GM18909 (cell line): ENCODE measurements at regions not wholly inside any gene's neighbourhood (a gene's known extent, or its start where the extent isn't known, plus 50 kb on each side); places are given as distances from the start of the nearest gene placed in this dataset.
"Not testable (repeated sequence)": the region's sequence is repeated elsewhere in the genome, so short reads cannot be mapped to it uniquely, and the experiment has no call there.

Source experiments
- ATAC-seq: cut with Tn5 transposase; IDR thresholded peaks from one replicate; pipeline ENCODE4 v1.9.1; 2021; ENCODE audit warnings: mild to moderate bottlenecking; ENCODE audit not compliant: unreplicated experiment, poor library complexity

DNA sequence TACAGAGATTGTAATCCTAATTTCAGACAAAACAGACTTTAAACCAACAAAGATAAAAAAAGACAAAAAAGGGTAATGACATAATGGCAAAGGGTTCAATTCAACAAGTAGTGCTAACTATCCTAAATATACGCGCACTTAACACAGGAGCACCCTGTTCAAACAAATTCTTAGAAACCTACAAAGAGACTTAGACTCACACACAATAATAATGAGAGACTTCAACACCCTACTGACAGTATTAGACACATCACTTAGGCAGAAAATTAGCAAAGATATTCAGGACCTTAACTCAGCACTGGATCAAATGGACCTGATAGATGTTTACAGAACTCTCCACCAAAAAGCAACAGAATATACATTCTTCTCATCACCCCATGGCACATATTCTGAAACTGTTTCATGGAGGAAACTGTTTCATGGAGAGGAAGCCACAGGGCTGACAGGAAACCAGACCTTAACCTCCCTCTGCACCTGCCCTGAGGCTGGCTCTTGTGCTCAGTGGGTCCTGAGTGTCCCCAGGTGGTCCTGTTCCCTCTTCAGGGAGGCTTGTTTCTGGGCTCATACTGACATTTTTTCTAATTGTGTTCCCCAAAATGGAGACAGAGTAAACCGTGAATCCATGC lies 54.7 kb downstream of the OR4M2 start:
- ATAC-seq: peak; percentile 70

GRCh38 chr15:22137572-22137971 lies 57.2 kb downstream of the OR4M2 start:
- ATAC-seq: not testable (repeated sequence)

GRCh38 chr15:22141106-22141505 lies 60.8 kb downstream of the OR4M2 start:
- not testable (repeated sequence) for ATAC-seq

GRCh38 chr15:22148109-22148508 lies 67.8 kb downstream of the OR4M2 start:
- peak; percentile 97 for ATAC-seq

GRCh38 chr15:22158243-22158642 lies 77.9 kb downstream of the OR4M2 start:
- ATAC-seq: not testable (repeated sequence)

GRCh38 chr15:22160283-22160682 lies 80.0 kb downstream of the OR4M2 start:
- peak; percentile 35 for ATAC-seq

DNA sequence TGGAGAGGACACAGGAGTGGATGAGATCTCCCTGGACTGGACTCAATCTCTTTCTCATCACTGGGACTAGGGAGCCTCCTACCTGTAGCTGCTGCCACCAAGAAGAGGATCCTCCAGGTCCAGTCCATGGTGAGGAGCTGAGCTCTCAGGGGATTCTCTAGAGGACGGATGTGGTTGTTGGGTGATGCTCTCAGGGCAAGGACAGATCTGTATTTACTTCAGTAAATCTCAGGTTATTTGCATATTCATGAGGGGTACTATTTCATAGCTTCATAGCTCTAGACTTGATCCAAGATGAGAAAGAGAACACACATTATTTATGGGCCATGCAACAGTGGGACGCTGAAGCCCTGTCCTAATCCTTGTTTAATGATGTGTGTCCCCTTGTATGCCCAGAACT lies 80.4 kb downstream of the OR4M2 start:
- ATAC-seq: peak; percentile 77

- peak; percentile 85 for ATAC-seq
Measured at GRCh38 chr15:22161398-22161797, 81.1 kb downstream of the OR4M2 start.

DNA sequence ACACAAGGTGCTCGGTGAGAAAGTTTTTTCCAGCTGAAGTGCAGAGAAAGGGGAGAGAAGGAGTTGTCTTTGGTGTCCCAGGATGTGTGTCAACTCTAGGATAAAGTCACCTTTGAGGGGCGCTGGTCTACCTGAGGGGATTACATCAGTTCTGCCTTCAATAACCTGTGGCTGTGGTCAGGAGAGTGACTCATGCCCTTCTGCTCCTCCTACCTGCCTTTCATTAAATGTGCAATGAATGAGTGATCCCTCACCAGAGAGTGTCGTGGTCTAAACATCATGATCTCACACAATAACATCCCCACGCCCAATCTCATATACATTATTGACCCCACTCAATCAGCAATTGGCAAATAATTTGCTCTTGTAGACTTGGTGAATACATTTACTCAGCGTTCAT lies 83.4 kb downstream of the OR4M2 start:
- ATAC-seq: not testable (repeated sequence)

- ATAC-seq: not testable (repeated sequence)
Measured at GRCh38 chr15:22167521-22167920, 87.2 kb downstream of the OR4M2 start.

- peak; percentile 73 for ATAC-seq
Measured at GRCh38 chr15:22173029-22173998, 93.0 kb downstream of the OR4M2 start.

DNA sequence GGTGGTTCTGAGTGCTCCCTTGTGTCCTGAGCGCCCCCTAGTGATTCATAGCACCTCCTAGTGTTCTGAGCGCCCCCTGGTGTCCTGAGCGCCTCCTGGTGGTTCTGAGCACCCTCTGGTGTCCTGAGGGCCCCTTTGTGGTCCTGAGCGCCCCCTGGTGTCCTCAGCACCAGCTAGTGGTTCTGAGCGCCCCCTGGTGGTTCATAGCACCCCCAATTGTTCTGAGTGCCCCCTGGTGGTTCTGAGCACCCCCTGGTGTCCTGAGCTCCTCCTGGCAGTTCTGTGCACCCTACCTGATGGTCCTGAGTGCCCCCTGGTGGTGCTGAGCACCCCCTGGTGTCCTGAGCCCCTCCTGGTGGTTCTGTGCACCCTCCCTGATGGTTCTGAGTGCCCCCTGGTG lies 93.8 kb downstream of the OR4M2 start:
- peak; percentile 65 for ATAC-seq

GRCh38 chr15:22177965-22178364 lies 97.6 kb downstream of the OR4M2 start:
- not testable (repeated sequence) for ATAC-seq

GRCh38 chr15:22178438-22178837 lies 98.1 kb downstream of the OR4M2 start:
- not testable (repeated sequence) for ATAC-seq

- ATAC-seq: not testable (repeated sequence)
Measured at GRCh38 chr15:22179043-22179442, 98.7 kb downstream of the OR4M2 start.

GRCh38 chr15:22180611-22181010 lies 100.3 kb downstream of the OR4M2 start:
- ATAC-seq: not testable (repeated sequence)

DNA sequence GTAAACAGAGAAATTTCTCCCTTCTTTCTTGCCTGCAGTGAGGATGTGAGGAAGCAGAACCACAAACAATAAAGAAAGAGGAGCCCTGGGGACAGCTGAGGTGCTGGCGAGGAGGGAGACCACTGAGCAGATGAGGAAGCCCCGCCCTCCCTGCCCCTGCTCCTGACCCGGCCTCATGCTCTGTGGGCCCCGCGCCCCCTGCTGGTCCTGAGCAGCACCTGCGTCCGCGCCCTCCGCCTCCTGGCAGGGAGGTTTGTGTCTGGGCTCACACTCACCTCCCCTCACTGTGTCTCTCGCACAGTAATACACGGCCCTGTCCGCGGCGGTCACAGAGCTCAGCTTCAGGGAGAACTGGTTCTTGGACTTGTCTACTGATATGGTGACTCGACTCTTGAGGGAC lies 104.4 kb downstream of the OR4M2 start:
- ATAC-seq: not testable (repeated sequence)

DNA sequence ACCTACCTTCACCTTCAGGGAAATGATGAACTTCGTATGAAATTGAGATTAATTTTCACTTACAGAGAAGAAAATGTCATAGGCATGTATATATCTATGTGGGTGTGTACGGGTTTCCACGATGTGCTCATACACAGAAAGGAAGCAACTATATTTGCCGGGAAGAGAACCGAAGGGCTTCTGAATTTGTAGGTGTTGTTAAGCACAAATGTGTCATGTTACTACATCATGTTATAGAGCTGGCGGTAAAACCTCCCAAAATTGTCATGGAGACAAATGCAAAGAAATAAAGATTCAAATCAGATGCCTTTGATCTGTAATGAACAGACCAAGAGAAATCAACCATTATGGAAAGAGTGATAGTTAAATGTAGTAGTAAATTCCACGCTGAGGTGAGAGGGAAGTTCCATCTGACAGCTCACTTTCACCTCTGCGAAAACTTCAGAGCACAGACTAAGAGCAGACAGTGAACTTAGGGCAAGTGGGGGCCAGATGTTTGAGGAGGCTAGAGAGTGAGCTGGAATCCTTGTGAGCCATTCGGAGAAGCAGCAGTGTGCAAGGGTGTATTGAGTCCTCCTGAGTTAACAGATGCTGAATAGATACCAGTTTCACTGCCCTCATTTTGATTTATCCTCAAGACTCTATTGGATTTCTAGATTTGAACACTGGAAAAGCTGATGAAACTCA lies 106.7 kb downstream of the OR4M2 start:
- ATAC-seq: not testable (repeated sequence)

GRCh38 chr15:22191818-22192217 lies 111.5 kb downstream of the OR4M2 start:
- not testable (repeated sequence) for ATAC-seq

- ATAC-seq: not testable (repeated sequence)
Measured at GRCh38 chr15:22194739-22195617, 114.7 kb downstream of the OR4M2 start.
